Liver (tissue), 8 donors: ENCODE measurements at regions not wholly inside any gene's neighbourhood (a gene's known extent, or its start where the extent isn't known, plus 50 kb on each side); places are given as distances from the start of the nearest gene placed in this dataset.

Experiments
- DNase-seq: peaks from one replicate; pipeline ENCODE4 v3.0.0-alpha.2; 2017; ENCODE audit warnings: low spot score
- H3K27ac ChIP-seq, 2 donors: one replicate each; pipeline ENCODE4 v1.7.0; 2013; ENCODE audit warnings: inconsistent platforms in 2 of 2, low read length in 2 of 2, control low read depth in 1 of 2, low read depth in 1 of 2, mild to moderate bottlenecking in 1 of 2
- H3K27me3 ChIP-seq, 4 donors: one replicate each; pipeline versions ENCODE4 v1.6.1 to v1.7.0; 2013; ENCODE audit warnings: low read length in 3 of 4, inconsistent platforms in 1 of 4, mild to moderate bottlenecking in 1 of 4, moderate library complexity in 1 of 4; ENCODE audit not compliant: control insufficient read depth in 4 of 4, insufficient read depth in 4 of 4
- H3K36me3 ChIP-seq, 4 donors: one replicate each; pipeline versions ENCODE4 v1.6.1 to v1.7.0; 2013; ENCODE audit warnings: low read length in 3 of 4, mild to moderate bottlenecking in 3 of 4, low read depth in 1 of 4, moderate library complexity in 1 of 4; ENCODE audit not compliant: control insufficient read depth in 4 of 4, insufficient read depth in 3 of 4
- H3K4me1 ChIP-seq, 4 donors: one replicate each; pipeline versions ENCODE4 v1.6.1 to v1.7.0; 2013; ENCODE audit warnings: low read length in 3 of 4, mild to moderate bottlenecking in 3 of 4, moderate library complexity in 1 of 4; ENCODE audit not compliant: control insufficient read depth in 4 of 4, insufficient read depth in 4 of 4
- H3K4me3 ChIP-seq, 3 donors: one replicate each; pipeline versions ENCODE4 v1.6.1 to v1.7.0; 2013; ENCODE audit warnings: low read length in 3 of 3, control low read depth in 1 of 3, low read depth in 1 of 3, mild to moderate bottlenecking in 1 of 3
- H3K9ac ChIP-seq, 2 donors: one replicate each; pipeline ENCODE4 v1.7.0; 2013; ENCODE audit warnings: low read length in 2 of 2, mild to moderate bottlenecking in 2 of 2, moderate library complexity in 2 of 2, control low read depth in 1 of 2, low read depth in 1 of 2
- H3K9me3 ChIP-seq, 4 donors: one replicate each; pipeline versions ENCODE4 v1.6.1 to v1.7.0; 2013; ENCODE audit warnings: low read length in 3 of 4; ENCODE audit not compliant: control insufficient read depth in 4 of 4
- ATF3 ChIP-seq: IDR thresholded peaks from 2 replicates; pipeline ENCODE4 v1.6.1; 2016; ENCODE audit warnings: antibody characterized with exemption
- CTCF ChIP-seq: fragments of 150-350 bp; IDR thresholded peaks from 2 replicates; pipeline ENCODE4 v1.5.1; 2017; ENCODE audit warnings: improper control_type of control experiment, low read depth, low read length; ENCODE audit not compliant: missing input control
- EGR1 ChIP-seq, 2 donors: IDR thresholded peaks; 2 replicates each; pipeline ENCODE4 v1.6.1; 2016 to 2018; ENCODE audit warnings: antibody characterized with exemption in 2 of 2, low read depth in 2 of 2
- FOXA2 ChIP-seq: IDR thresholded peaks from 2 replicates; pipeline ENCODE4 v1.6.1; 2016; ENCODE audit warnings: antibody characterized with exemption
- HNF4A ChIP-seq, 2 donors: conservative IDR thresholded peaks; 2 replicates each; pipeline ENCODE4 v1.6.1; 2016; ENCODE audit warnings: antibody characterized with exemption in 2 of 2, mild to moderate bottlenecking in 2 of 2
- JUND ChIP-seq, 2 donors: IDR thresholded peaks; 2 replicates each; pipeline ENCODE4 v1.6.1; 2016; ENCODE audit warnings: antibody characterized with exemption in 2 of 2
- NR2F2 ChIP-seq: IDR thresholded peaks from 2 replicates; pipeline ENCODE4 v1.6.1; 2016; ENCODE audit warnings: antibody characterized with exemption
- RAD21 ChIP-seq, 2 donors: IDR thresholded peaks; 2 replicates each; pipeline ENCODE4 v1.6.1; 2016; ENCODE audit warnings: antibody characterized with exemption in 2 of 2, mild to moderate bottlenecking in 2 of 2
- REST ChIP-seq: IDR thresholded peaks from 2 replicates; pipeline ENCODE4 v1.6.1; 2016; ENCODE audit warnings: antibody characterized with exemption, mild to moderate bottlenecking
- RXRA ChIP-seq, 2 donors: IDR thresholded peaks; 2 replicates each; pipeline ENCODE4 v1.6.1; 2017 to 2018; ENCODE audit warnings: antibody characterized with exemption in 2 of 2, mild to moderate bottlenecking in 1 of 2
- SP1 ChIP-seq: IDR thresholded peaks from 2 replicates; pipeline ENCODE4 v1.6.1; 2018; ENCODE audit warnings: antibody characterized with exemption, mild to moderate bottlenecking
- TAF1 ChIP-seq: conservative IDR thresholded peaks from 2 replicates; pipeline ENCODE4 v1.6.1; 2016; ENCODE audit warnings: antibody characterized with exemption, mild to moderate bottlenecking
- YY1 ChIP-seq: IDR thresholded peaks from 2 replicates; pipeline ENCODE4 v1.6.1; 2016; ENCODE audit warnings: antibody characterized with exemption, mild to moderate bottlenecking
- WGBS: extraction: QIAGEN DNeasy Blood & Tissue Kit; methylation state at CpG from one replicate; pipeline ENCODE4 v1.1.7; 2013; 5-methylcytosine and 5-hydroxymethylcytosine counted together
- TF ChIP-seq, protein P1 (sequence below): IDR thresholded peaks from 2 replicates; pipeline ENCODE4 v1.6.1; 2016; ENCODE audit warnings: antibody characterized with exemption
- donor health status: healthy.
- donor health status: healthy.
- donor health status: healthy.
- donor health status: healthy.
- donor health status: healthy.

DNA sequence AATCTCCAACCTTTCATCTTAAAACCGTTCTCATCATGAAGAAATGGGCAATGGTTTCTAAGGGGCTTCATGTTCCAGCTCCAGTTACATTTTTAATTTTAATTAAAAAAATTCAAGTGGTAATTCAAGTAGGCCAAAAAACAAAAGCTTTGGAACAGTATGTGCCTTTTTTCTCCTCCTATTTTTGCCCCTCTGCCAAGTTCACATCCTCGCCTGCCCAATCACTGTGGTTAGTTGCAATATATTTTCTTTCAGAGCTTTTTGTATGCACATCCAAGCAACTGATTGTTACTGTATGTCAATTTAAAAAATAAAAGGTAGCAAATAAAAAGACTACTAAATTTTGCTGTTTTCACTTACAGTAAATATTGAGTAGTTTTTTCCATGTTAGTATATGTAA is 99.8 kb upstream of the B3GAT2 start:
- H3K4me1 ChIP-seq: no peaks in the 10 kb centered on the region
- TF ChIP-seq TAF1 (no peak), NR2F2 (no peak), FOXA2 (no peak)
- H3K27ac ChIP-seq: no peak overlapping the region
- H3K9ac ChIP-seq: no peak overlapping the region
- 42% methylated on average over 2 of the region's 2 CpGs for WGBS
- H3K27me3 ChIP-seq: no peaks in the 10 kb centered on the region
- H3K9me3 ChIP-seq: no peaks in the 10 kb centered on the region
- no peak for DNase-seq
- H3K4me3 ChIP-seq: no peak overlapping the region
- H3K36me3 ChIP-seq: no peaks in the 10 kb centered on the region

DNA sequence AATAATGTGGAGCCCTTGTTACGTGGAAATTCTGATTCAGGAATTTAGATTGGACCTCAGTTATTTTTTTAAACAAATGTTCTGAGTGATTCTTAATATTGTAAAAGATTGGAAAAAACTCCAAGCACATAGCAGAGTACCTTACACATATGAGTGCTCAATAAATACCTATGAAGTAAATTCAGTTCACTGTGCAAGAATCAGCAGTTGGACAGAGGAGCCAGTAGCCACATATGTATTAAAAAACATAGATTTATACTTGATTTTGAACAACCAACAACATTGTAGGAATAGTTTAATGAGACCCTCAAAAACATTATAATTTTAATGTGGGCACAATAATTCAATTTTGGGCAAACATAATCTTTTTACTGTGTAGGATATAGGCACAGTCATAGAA is 109.3 kb upstream of the B3GAT2 start:
- TF ChIP-seq HNF4A (conservative IDR thresholded peaks at IDR 0.05) (no peak), SP1 (no peak), FOXA2 (no peak), REST (no peak), YY1 (no peak), RXRA (IDR thresholded peaks at IDR 0.05) (no peak)
- TF ChIP-seq, protein P1, sequence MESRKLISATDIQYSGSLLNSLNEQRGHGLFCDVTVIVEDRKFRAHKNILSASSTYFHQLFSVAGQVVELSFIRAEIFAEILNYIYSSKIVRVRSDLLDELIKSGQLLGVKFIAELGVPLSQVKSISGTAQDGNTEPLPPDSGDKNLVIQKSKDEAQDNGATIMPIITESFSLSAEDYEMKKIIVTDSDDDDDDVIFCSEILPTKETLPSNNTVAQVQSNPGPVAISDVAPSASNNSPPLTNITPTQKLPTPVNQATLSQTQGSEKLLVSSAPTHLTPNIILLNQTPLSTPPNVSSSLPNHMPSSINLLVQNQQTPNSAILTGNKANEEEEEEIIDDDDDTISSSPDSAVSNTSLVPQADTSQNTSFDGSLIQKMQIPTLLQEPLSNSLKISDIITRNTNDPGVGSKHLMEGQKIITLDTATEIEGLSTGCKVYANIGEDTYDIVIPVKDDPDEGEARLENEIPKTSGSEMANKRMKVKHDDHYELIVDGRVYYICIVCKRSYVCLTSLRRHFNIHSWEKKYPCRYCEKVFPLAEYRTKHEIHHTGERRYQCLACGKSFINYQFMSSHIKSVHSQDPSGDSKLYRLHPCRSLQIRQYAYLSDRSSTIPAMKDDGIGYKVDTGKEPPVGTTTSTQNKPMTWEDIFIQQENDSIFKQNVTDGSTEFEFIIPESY: no peak
- Histone ChIP-seq H3K27me3 (peaks cover 0 to 7% (median 0%) of the 10 kb centered on the region in 4 donors), H3K9ac (no peak overlapping the region), H3K4me3 (no peak overlapping the region), H3K36me3 (no peaks in the 10 kb centered on the region), H3K4me1 (no peaks in the 10 kb centered on the region), H3K9me3 (peaks cover 0 to 4% (median 0%) of the 10 kb centered on the region in 4 donors), H3K27ac (no peak overlapping the region)
- no peak for DNase-seq
- 91% methylated on average over 1 of the region's 1 CpG for WGBS

GRCh38 chr6:71067816-71068215 is 111.0 kb upstream of the B3GAT2 start:
- Histone ChIP-seq H3K4me3 (no peak overlapping the region), H3K27ac (no peak overlapping the region), H3K27me3 (peaks cover 0 to 7% (median 0%) of the 10 kb centered on the region in 4 donors), H3K4me1 (no peaks in the 10 kb centered on the region), H3K36me3 (no peaks in the 10 kb centered on the region), H3K9ac (no peak overlapping the region), H3K9me3 (peaks cover 0 to 4% (median 0%) of the 10 kb centered on the region in 4 donors)
- DNase-seq: no peak
- 88% methylated on average over 5 of the region's 5 CpGs for WGBS
- TF ChIP-seq, protein P1: no peak
- TF ChIP-seq FOXA2 (no peak), JUND (IDR thresholded peaks at IDR 0.05) (no peak), HNF4A (conservative IDR thresholded peaks at IDR 0.05) (no peak), SP1 (no peak), TAF1 (no peak), EGR1 (IDR thresholded peaks at IDR 0.05; ENCODE audit: low read depth in 2 of 2) (no peak), ATF3 (no peak), CTCF (no peak), RXRA (IDR thresholded peaks at IDR 0.05) (no peak), REST (no peak), RAD21 (IDR thresholded peaks at IDR 0.05) (no peak)
